GM10266 (cell line): ENCODE measurements at regions not wholly inside any gene's neighbourhood (a gene's known extent, or its start where the extent isn't known, plus 50 kb on each side); places are given as distances from the start of the nearest gene placed in this dataset.

Experiments used
- DNase-seq: peaks from one replicate; pipeline ENCODE4 v3.0.0; 2012; ENCODE audit errors: extremely low spot score
- TF ChIP-seq, protein P1 (sequence below): IDR thresholded peaks from 2 replicates; pipeline ENCODE4 v1.5.1; 2012; ENCODE audit warnings: mild to moderate bottlenecking, low read depth; ENCODE audit not compliant: control insufficient read depth, insufficient read depth; ENCODE audit errors: missing control alignments

DNA sequence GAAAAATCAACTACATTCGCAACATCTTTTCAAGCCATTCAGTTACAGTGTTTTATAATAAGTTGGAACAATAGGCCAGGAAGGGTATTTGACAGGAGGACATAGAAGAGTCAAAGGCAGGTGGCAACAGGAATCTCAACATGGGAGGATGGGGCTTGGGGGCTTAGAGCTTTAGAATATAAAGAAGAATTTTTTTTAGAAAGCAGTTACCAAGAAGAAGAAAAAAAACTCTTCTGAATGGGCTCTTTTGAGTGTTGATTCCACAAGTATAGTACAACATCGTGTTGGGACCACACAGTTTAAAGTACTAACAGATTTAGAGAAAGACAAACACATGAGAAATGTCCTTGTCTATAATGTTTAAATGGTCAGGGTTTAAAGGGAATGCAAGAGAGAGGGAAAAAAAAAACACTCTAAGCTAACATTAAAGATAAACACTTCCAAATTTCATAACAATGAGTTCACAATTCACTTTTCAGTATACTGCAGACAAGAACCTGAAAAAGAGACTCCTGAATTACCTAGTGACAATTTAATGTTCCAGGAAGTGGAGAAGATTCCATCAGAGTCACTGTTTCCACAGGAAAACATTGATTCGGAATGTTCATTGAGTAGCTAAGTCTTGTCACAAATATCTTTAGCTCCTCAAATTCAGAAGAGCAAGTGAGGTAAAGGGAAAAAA lies 282.3 kb downstream of the DEPDC1B start:
- DNase-seq = no peak

GRCh38 chr5:60415443-60415842 lies 284.5 kb downstream of the DEPDC1B start:
- TF ChIP-seq, protein P1, sequence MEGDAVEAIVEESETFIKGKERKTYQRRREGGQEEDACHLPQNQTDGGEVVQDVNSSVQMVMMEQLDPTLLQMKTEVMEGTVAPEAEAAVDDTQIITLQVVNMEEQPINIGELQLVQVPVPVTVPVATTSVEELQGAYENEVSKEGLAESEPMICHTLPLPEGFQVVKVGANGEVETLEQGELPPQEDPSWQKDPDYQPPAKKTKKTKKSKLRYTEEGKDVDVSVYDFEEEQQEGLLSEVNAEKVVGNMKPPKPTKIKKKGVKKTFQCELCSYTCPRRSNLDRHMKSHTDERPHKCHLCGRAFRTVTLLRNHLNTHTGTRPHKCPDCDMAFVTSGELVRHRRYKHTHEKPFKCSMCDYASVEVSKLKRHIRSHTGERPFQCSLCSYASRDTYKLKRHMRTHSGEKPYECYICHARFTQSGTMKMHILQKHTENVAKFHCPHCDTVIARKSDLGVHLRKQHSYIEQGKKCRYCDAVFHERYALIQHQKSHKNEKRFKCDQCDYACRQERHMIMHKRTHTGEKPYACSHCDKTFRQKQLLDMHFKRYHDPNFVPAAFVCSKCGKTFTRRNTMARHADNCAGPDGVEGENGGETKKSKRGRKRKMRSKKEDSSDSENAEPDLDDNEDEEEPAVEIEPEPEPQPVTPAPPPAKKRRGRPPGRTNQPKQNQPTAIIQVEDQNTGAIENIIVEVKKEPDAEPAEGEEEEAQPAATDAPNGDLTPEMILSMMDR = no peak
- no peak for DNase-seq

More for the DNA sequence above, 282.3 kb downstream of the DEPDC1B start:
- TF ChIP-seq, protein P1 = no peak

DNA sequence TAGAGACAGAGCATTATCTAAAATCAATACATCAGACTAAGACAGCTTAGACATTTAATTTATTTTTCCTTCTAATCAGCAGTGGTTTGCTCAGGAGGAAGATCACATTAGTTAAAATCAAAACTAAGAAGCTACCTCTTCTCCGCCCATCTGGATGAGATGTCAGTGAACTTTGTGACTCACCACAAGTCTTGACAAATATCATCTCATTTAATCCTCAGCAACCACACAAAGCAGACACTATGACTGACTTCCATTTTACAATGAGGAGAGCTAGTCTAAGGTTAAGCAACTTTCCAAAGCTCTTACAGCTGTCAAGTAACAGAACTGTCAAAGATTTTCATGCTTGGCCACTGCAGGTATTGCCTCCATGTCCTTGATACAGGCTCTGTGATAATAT lies 289.5 kb downstream of the DEPDC1B start:
- DNase-seq = no peak
- TF ChIP-seq, protein P1 = no peak

DNA sequence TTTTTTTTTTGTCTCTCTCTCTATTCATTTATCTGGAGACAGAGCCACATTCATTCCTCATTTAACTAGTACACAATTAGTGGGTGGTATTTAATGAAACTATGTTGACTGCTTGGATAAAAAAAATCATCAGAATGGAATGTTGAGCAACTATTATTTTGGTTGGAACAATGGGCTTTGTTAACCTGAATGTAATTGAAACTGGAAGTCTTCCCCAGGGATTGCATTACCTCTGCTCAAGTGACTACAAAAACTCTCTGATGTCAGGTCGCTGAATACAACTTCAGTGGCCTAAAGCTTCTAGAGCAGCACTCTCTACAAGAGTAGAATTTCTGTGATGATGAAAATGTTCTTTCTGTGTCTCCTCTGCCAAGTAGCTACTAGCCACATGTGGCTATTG lies 295.8 kb downstream of the DEPDC1B start:
- TF ChIP-seq, protein P1 = no peak
- no peak for DNase-seq

GRCh38 chr5:60403343-60404006 lies 296.5 kb downstream of the DEPDC1B start:
- no peak for DNase-seq

GRCh38 chr5:60402161-60402785 lies 297.7 kb downstream of the DEPDC1B start:
- TF ChIP-seq, protein P1 = no peak
- DNase-seq = no peak

More at GRCh38 chr5:60403343-60404006, 296.5 kb downstream of the DEPDC1B start:
- TF ChIP-seq, protein P1 = no peak

DNA sequence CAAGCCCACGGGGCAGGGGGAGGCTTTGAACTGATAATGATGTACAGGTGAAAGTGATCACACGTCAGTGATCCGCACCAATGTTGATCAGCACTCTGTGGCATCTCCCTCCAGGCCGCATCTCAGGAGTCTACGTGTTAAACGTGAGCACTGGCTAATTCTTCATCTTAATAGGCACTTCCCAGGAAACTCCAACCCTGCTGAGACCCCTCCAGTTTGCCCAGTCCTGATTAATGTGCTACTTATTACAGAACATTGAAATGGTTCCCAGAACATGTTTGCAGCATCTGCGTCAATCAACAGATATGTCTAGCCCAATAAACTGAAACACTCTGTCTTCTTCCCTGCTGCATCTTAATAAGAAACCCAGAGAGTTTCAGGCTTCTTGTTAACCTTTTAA lies 298.4 kb downstream of the DEPDC1B start:
- TF ChIP-seq, protein P1 = no peak
- DNase-seq = no peak
